Liver (tissue), 8 donors: ENCODE measurements at regions not wholly inside any gene's neighbourhood (a gene's known extent, or its start where the extent isn't known, plus 50 kb on each side); places are given as distances from the start of the nearest gene placed in this dataset.

Source experiments
- DNase-seq: peaks from one replicate; pipeline ENCODE4 v3.0.0-alpha.2; 2017; ENCODE audit warnings: low spot score
- H3K27ac ChIP-seq, 2 donors: one replicate each; pipeline ENCODE4 v1.7.0; 2013; ENCODE audit warnings: inconsistent platforms in 2 of 2, low read length in 2 of 2, control low read depth in 1 of 2, low read depth in 1 of 2, mild to moderate bottlenecking in 1 of 2
- H3K27me3 ChIP-seq, 4 donors: one replicate each; pipeline versions ENCODE4 v1.6.1 to v1.7.0; 2013; ENCODE audit warnings: low read length in 3 of 4, inconsistent platforms in 1 of 4, mild to moderate bottlenecking in 1 of 4, moderate library complexity in 1 of 4; ENCODE audit not compliant: control insufficient read depth in 4 of 4, insufficient read depth in 4 of 4
- H3K36me3 ChIP-seq, 4 donors: one replicate each; pipeline versions ENCODE4 v1.6.1 to v1.7.0; 2013; ENCODE audit warnings: low read length in 3 of 4, mild to moderate bottlenecking in 3 of 4, low read depth in 1 of 4, moderate library complexity in 1 of 4; ENCODE audit not compliant: control insufficient read depth in 4 of 4, insufficient read depth in 3 of 4
- H3K4me1 ChIP-seq, 4 donors: one replicate each; pipeline versions ENCODE4 v1.6.1 to v1.7.0; 2013; ENCODE audit warnings: low read length in 3 of 4, mild to moderate bottlenecking in 3 of 4, moderate library complexity in 1 of 4; ENCODE audit not compliant: control insufficient read depth in 4 of 4, insufficient read depth in 4 of 4
- H3K4me3 ChIP-seq, 3 donors: one replicate each; pipeline versions ENCODE4 v1.6.1 to v1.7.0; 2013; ENCODE audit warnings: low read length in 3 of 3, control low read depth in 1 of 3, low read depth in 1 of 3, mild to moderate bottlenecking in 1 of 3
- H3K9ac ChIP-seq, 2 donors: one replicate each; pipeline ENCODE4 v1.7.0; 2013; ENCODE audit warnings: low read length in 2 of 2, mild to moderate bottlenecking in 2 of 2, moderate library complexity in 2 of 2, control low read depth in 1 of 2, low read depth in 1 of 2
- H3K9me3 ChIP-seq, 4 donors: one replicate each; pipeline versions ENCODE4 v1.6.1 to v1.7.0; 2013; ENCODE audit warnings: low read length in 3 of 4; ENCODE audit not compliant: control insufficient read depth in 4 of 4
- EGR1 ChIP-seq, 2 donors: IDR thresholded peaks; 2 replicates each; pipeline ENCODE4 v1.6.1; 2016 to 2018; ENCODE audit warnings: antibody characterized with exemption in 2 of 2, low read depth in 2 of 2
- FOXA2 ChIP-seq: IDR thresholded peaks from 2 replicates; pipeline ENCODE4 v1.6.1; 2016; ENCODE audit warnings: antibody characterized with exemption
- GABPA ChIP-seq, 2 donors: IDR thresholded peaks in 1 of 2; conservative IDR thresholded peaks in 1 of 2; 2 replicates each; pipeline ENCODE4 v1.6.1; 2016; ENCODE audit warnings: antibody characterized with exemption in 2 of 2, mild to moderate bottlenecking in 1 of 2, moderate library complexity in 1 of 2
- HNF4A ChIP-seq, 2 donors: conservative IDR thresholded peaks; 2 replicates each; pipeline ENCODE4 v1.6.1; 2016; ENCODE audit warnings: antibody characterized with exemption in 2 of 2, mild to moderate bottlenecking in 2 of 2
- HNF4G ChIP-seq: IDR thresholded peaks from 2 replicates; pipeline ENCODE4 v1.6.1; 2016; ENCODE audit warnings: antibody characterized with exemption
- JUND ChIP-seq, 2 donors: IDR thresholded peaks; 2 replicates each; pipeline ENCODE4 v1.6.1; 2016; ENCODE audit warnings: antibody characterized with exemption in 2 of 2
- NR2F2 ChIP-seq: IDR thresholded peaks from 2 replicates; pipeline ENCODE4 v1.6.1; 2016; ENCODE audit warnings: antibody characterized with exemption
- RAD21 ChIP-seq, 2 donors: IDR thresholded peaks; 2 replicates each; pipeline ENCODE4 v1.6.1; 2016; ENCODE audit warnings: antibody characterized with exemption in 2 of 2, mild to moderate bottlenecking in 2 of 2
- RXRA ChIP-seq, 2 donors: IDR thresholded peaks; 2 replicates each; pipeline ENCODE4 v1.6.1; 2017 to 2018; ENCODE audit warnings: antibody characterized with exemption in 2 of 2, mild to moderate bottlenecking in 1 of 2
- SP1 ChIP-seq: IDR thresholded peaks from 2 replicates; pipeline ENCODE4 v1.6.1; 2018; ENCODE audit warnings: antibody characterized with exemption, mild to moderate bottlenecking
- TAF1 ChIP-seq: conservative IDR thresholded peaks from 2 replicates; pipeline ENCODE4 v1.6.1; 2016; ENCODE audit warnings: antibody characterized with exemption, mild to moderate bottlenecking
- YY1 ChIP-seq: IDR thresholded peaks from 2 replicates; pipeline ENCODE4 v1.6.1; 2016; ENCODE audit warnings: antibody characterized with exemption, mild to moderate bottlenecking
- WGBS: extraction: QIAGEN DNeasy Blood & Tissue Kit; methylation state at CpG from one replicate; pipeline ENCODE4 v1.1.7; 2013; 5-methylcytosine and 5-hydroxymethylcytosine counted together
- TF ChIP-seq, protein P1 (sequence below): IDR thresholded peaks from 2 replicates; pipeline ENCODE4 v1.6.1; 2016; ENCODE audit warnings: antibody characterized with exemption, mild to moderate bottlenecking
- TF ChIP-seq, protein P2 (sequence below): IDR thresholded peaks from 2 replicates; pipeline ENCODE4 v1.6.1; 2016; ENCODE audit warnings: antibody characterized with exemption
- TF ChIP-seq, protein P3 (sequence below): IDR thresholded peaks from 2 replicates; pipeline ENCODE4 v1.6.1; 2016; ENCODE audit warnings: antibody characterized with exemption
- TF ChIP-seq, protein P4 (sequence below): fragments of 150-350 bp; IDR thresholded peaks from 2 replicates; pipeline ENCODE4 v1.5.1; 2017; ENCODE audit warnings: improper control_type of control experiment, low read depth, low read length; ENCODE audit not compliant: missing input control
- TF ChIP-seq, protein P5 (sequence below): IDR thresholded peaks from 2 replicates; pipeline ENCODE4 v1.6.1; 2016; ENCODE audit warnings: antibody characterized with exemption
- donor health status: healthy.
- donor health status: healthy.
- donor health status: healthy.
- donor health status: healthy.
- donor health status: healthy.

- Histone ChIP-seq H3K4me3 (no peak overlapping the region), H3K36me3 (no peaks in the 10 kb centered on the region), H3K9ac (no peak overlapping the region), H3K9me3 (no peaks in the 10 kb centered on the region), H3K4me1 (no peaks in the 10 kb centered on the region), H3K27me3 (no peaks in the 10 kb centered on the region), H3K27ac (no peak overlapping the region)
- 84% methylated on average over 6 of the region's 6 CpGs for WGBS
- TF ChIP-seq SP1 (no peak), RAD21 (IDR thresholded peaks at IDR 0.05) (no peak), NR2F2 (no peak), YY1 (no peak), TAF1 (no peak), HNF4G (no peak), GABPA (IDR thresholded peaks at IDR 0.05 in 1 of 2, conservative IDR thresholded peaks at IDR 0.05 in 1 of 2) (no peak), JUND (IDR thresholded peaks at IDR 0.05) (no peak), HNF4A (conservative IDR thresholded peaks at IDR 0.05) (no peak), EGR1 (IDR thresholded peaks at IDR 0.05; ENCODE audit: low read depth in 2 of 2) (no peak), FOXA2 (no peak), RXRA (IDR thresholded peaks at IDR 0.05) (no peak)
- TF ChIP-seq, protein P1, sequence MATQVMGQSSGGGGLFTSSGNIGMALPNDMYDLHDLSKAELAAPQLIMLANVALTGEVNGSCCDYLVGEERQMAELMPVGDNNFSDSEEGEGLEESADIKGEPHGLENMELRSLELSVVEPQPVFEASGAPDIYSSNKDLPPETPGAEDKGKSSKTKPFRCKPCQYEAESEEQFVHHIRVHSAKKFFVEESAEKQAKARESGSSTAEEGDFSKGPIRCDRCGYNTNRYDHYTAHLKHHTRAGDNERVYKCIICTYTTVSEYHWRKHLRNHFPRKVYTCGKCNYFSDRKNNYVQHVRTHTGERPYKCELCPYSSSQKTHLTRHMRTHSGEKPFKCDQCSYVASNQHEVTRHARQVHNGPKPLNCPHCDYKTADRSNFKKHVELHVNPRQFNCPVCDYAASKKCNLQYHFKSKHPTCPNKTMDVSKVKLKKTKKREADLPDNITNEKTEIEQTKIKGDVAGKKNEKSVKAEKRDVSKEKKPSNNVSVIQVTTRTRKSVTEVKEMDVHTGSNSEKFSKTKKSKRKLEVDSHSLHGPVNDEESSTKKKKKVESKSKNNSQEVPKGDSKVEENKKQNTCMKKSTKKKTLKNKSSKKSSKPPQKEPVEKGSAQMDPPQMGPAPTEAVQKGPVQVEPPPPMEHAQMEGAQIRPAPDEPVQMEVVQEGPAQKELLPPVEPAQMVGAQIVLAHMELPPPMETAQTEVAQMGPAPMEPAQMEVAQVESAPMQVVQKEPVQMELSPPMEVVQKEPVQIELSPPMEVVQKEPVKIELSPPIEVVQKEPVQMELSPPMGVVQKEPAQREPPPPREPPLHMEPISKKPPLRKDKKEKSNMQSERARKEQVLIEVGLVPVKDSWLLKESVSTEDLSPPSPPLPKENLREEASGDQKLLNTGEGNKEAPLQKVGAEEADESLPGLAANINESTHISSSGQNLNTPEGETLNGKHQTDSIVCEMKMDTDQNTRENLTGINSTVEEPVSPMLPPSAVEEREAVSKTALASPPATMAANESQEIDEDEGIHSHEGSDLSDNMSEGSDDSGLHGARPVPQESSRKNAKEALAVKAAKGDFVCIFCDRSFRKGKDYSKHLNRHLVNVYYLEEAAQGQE = no peak
- TF ChIP-seq, protein P2, sequence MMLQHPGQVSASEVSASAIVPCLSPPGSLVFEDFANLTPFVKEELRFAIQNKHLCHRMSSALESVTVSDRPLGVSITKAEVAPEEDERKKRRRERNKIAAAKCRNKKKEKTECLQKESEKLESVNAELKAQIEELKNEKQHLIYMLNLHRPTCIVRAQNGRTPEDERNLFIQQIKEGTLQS = no peak
- TF ChIP-seq, protein P3, sequence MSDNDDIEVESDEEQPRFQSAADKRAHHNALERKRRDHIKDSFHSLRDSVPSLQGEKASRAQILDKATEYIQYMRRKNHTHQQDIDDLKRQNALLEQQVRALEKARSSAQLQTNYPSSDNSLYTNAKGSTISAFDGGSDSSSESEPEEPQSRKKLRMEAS = no peak
- TF ChIP-seq, protein P4, sequence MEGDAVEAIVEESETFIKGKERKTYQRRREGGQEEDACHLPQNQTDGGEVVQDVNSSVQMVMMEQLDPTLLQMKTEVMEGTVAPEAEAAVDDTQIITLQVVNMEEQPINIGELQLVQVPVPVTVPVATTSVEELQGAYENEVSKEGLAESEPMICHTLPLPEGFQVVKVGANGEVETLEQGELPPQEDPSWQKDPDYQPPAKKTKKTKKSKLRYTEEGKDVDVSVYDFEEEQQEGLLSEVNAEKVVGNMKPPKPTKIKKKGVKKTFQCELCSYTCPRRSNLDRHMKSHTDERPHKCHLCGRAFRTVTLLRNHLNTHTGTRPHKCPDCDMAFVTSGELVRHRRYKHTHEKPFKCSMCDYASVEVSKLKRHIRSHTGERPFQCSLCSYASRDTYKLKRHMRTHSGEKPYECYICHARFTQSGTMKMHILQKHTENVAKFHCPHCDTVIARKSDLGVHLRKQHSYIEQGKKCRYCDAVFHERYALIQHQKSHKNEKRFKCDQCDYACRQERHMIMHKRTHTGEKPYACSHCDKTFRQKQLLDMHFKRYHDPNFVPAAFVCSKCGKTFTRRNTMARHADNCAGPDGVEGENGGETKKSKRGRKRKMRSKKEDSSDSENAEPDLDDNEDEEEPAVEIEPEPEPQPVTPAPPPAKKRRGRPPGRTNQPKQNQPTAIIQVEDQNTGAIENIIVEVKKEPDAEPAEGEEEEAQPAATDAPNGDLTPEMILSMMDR = no peak
- TF ChIP-seq, protein P5, sequence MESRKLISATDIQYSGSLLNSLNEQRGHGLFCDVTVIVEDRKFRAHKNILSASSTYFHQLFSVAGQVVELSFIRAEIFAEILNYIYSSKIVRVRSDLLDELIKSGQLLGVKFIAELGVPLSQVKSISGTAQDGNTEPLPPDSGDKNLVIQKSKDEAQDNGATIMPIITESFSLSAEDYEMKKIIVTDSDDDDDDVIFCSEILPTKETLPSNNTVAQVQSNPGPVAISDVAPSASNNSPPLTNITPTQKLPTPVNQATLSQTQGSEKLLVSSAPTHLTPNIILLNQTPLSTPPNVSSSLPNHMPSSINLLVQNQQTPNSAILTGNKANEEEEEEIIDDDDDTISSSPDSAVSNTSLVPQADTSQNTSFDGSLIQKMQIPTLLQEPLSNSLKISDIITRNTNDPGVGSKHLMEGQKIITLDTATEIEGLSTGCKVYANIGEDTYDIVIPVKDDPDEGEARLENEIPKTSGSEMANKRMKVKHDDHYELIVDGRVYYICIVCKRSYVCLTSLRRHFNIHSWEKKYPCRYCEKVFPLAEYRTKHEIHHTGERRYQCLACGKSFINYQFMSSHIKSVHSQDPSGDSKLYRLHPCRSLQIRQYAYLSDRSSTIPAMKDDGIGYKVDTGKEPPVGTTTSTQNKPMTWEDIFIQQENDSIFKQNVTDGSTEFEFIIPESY = no peak
- DNase-seq = no peak
Observed at GRCh38 chr18:77377813-77378212, 128.2 kb downstream of the GALR1 start.
